HEK293 (cell line): ENCODE measurements at regions not wholly inside any gene's neighbourhood (a gene's known extent, or its start where the extent isn't known, plus 50 kb on each side); places are given as distances from the start of the nearest gene placed in this dataset.

ENCODE experiments used
- CTCF ChIP-seq: fragments of 450-650 bp; formaldehyde crosslinking; IDR thresholded peaks from 2 replicates; pipeline ENCODE4 v1.5.1; 2016; ENCODE audit warnings: missing biosample characterization, missing genetic modification characterization
- PBX3 ChIP-seq: sonication (generic); formaldehyde crosslinking; IDR thresholded peaks from 2 replicates; pipeline ENCODE4 v1.8.1; 2022; ENCODE audit warnings: mild to moderate bottlenecking, moderate library complexity, missing genetic modification reagents
- ZFHX2 ChIP-seq: fragments of 450-650 bp; formaldehyde crosslinking; conservative IDR thresholded peaks from 2 replicates; pipeline ENCODE4 v1.5.1; 2016; ENCODE audit warnings: missing biosample characterization, missing genetic modification characterization
- ZNF404 ChIP-seq: fragments of 450-650 bp; formaldehyde crosslinking; IDR thresholded peaks from 2 replicates; pipeline ENCODE4 v1.5.1; 2017; ENCODE audit warnings: missing biosample characterization, missing genetic modification characterization
- ZNF529 ChIP-seq: fragments of 450-650 bp; formaldehyde crosslinking; IDR thresholded peaks from 2 replicates; pipeline ENCODE4 v1.5.1; 2017; ENCODE audit warnings: missing genetic modification characterization, missing biosample characterization; ENCODE audit not compliant: insufficient replicate concordance
- ZNF621 ChIP-seq: fragments of 450-650 bp; formaldehyde crosslinking; IDR thresholded peaks from 2 replicates; pipeline ENCODE4 v1.5.1; 2017; ENCODE audit warnings: missing biosample characterization, missing genetic modification characterization
- TF ChIP-seq, protein P1 (sequence below): fragments of 450-650 bp; formaldehyde crosslinking; IDR thresholded peaks from 2 replicates; pipeline ENCODE4 v1.5.1; 2016; ENCODE audit warnings: missing biosample characterization, missing genetic modification characterization

DNA sequence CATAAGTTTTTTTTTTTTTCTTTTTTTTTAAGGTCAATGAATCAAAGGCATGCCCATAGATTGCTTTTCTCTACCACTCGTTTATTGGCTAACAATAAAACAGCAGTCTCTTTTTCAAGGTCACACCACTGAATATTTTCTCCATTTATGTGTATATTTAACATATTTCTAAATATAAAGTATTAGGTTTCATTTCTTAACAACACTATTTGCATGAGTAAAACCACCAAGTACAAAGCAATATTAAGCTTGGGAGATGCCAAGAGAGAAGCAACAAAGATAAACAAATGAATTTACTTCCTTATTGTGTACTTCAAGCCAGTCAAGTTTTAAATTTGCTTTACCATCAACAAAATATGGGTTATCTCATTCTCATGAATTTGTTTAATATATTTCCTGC is 708.9 kb upstream of the CCDC179 start:
- TF ChIP-seq ZNF529 (tag by site-specific recombination), result no peak
- TF ChIP-seq ZFHX2 (tag by site-specific recombination), result no peak
- no peak for TF ChIP-seq CTCF (tag by site-specific recombination)
- TF ChIP-seq, protein P1, sequence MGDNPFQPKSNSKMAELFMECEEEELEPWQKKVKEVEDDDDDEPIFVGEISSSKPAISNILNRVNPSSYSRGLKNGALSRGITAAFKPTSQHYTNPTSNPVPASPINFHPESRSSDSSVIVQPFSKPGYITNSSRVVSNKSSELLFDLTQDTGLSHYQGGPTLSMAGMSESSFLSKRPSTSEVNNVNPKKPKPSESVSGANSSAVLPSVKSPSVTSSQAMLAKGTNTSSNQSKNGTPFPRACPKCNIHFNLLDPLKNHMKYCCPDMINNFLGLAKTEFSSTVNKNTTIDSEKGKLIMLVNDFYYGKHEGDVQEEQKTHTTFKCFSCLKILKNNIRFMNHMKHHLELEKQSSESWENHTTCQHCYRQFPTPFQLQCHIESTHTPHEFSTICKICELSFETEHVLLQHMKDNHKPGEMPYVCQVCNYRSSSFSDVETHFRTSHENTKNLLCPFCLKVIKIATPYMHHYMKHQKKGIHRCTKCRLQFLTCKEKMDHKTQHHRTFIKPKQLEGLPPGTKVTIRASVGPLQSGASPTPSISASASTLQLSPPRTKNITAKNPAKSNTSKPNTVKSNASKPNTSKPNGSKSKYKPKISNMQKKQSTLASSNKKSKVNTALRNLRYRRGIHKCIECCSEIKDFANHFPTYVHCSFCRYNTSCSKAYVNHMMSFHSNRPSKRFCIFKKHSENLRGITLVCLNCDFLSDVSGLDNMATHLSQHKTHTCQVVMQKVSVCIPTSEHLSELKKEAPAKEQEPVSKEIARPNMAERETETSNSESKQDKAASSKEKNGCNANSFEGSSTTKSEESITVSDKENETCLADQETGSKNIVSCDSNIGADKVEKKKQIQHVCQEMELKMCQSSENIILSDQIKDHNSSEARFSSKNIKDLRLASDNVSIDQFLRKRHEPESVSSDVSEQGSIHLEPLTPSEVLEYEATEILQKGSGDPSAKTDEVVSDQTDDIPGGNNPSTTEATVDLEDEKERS, result no peak
- no peak for TF ChIP-seq ZNF404 (tag by site-specific recombination)
- no peak for TF ChIP-seq ZNF621 (tag by site-specific recombination)
- TF ChIP-seq PBX3 (CRISPR knock-in tag), result no peak
